Esophagus squamous epithelium (tissue), 5 donors: ENCODE measurements at regions not wholly inside any gene's neighbourhood (a gene's known extent, or its start where the extent isn't known, plus 50 kb on each side); places are given as distances from the start of the nearest gene placed in this dataset.

Experiments used
- DNase-seq: peaks from one replicate; lab custom pipeline; 2025; lab: John Stamatoyannopoulos, UW
- H3K27ac ChIP-seq, 4 donors: fragments of 200-600 bp; sonication (generic); one replicate each; pipeline ENCODE4 v1.5.1; 2016 to 2019; ENCODE audit warnings: mild to moderate bottlenecking in 1 of 4
- H3K27me3 ChIP-seq, 4 donors: fragments of 200-600 bp; sonication (generic); 1 replicate in 3 of 4; 2 replicates in 1 of 4; pipeline versions ENCODE4 v1.5.1 to v1.6.0; 2017 to 2021; ENCODE audit warnings: antibody characterized with exemption in 1 of 4
- H3K36me3 ChIP-seq, 3 donors: fragments of 200-600 bp; sonication (generic); one replicate each; pipeline ENCODE4 v1.5.1; 2016 to 2019
- H3K4me1 ChIP-seq, 3 donors: fragments of 200-600 bp; sonication (generic); one replicate each; pipeline ENCODE4 v1.5.1; 2017 to 2019
- H3K4me3 ChIP-seq, 4 donors: fragments of 200-600 bp; sonication (generic); 1 replicate in 3 of 4; 2 replicates in 1 of 4; pipeline ENCODE4 v1.5.1; 2016 to 2019; ENCODE audit warnings: mild to moderate bottlenecking in 2 of 4, moderate library complexity in 1 of 4
- H3K9me3 ChIP-seq, 3 donors: fragments of 200-600 bp; sonication (generic); one replicate each; pipeline ENCODE4 v1.5.1; 2016 to 2019
- POLR2A ChIP-seq, 4 donors: fragments of 450-650 bp; IDR thresholded peaks; one replicate each; pipeline ENCODE4 v1.6.1; 2017; ENCODE audit warnings: antibody characterized with exemption in 4 of 4, mild to moderate bottlenecking in 4 of 4, moderate library complexity in 3 of 4
- WGBS, 2 donors: methylation state at CpG; one replicate each; pipeline ENCODE4 v1.1.5; 2018; 5-methylcytosine and 5-hydroxymethylcytosine counted together
- intact Hi-C: fragments of 100-400 bp; cut with DNase I; formaldehyde crosslinking; loops from one replicate; pipeline ENCODE4 v1.15.0; 2022
- TF ChIP-seq, protein P1 (sequence below), 6 experiments: fragments of 450-650 bp in 4 of 6; fragments of 200-600 bp in 2 of 6; sonication (generic) in 2 of 6; IDR thresholded peaks; one replicate each; pipeline ENCODE4 v1.5.1; 2016 to 2019; ENCODE audit warnings: antibody characterized with exemption in 6 of 6, mild to moderate bottlenecking in 4 of 6, moderate library complexity in 4 of 6
- donor health status: DM: yes; HTN: yes; CAD: no.

DNA sequence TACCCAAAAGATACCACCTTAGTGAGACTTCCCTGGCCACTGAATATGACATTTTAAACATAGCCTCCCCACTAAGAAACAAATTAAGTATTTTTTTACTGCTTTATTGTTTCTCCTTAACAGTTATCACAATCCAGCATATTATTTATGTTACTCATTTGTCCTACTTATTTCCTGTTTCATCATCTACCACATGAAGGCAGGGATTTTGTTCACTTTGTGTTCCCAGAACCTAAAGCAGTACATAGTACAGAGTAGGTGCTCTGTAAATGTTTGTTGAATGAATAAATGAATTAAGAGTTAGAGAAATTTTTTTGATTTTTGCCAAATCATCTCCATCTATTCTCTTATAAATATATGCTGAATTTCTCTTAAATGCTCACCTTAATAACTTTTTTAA lies 318.4 kb upstream of the GIMD1 start:
- no peaks in the 10 kb centered on the region for H3K27me3 ChIP-seq
- TF ChIP-seq POLR2A (IDR thresholded peaks at IDR 0.05), result no peak
- TF ChIP-seq, protein P1, sequence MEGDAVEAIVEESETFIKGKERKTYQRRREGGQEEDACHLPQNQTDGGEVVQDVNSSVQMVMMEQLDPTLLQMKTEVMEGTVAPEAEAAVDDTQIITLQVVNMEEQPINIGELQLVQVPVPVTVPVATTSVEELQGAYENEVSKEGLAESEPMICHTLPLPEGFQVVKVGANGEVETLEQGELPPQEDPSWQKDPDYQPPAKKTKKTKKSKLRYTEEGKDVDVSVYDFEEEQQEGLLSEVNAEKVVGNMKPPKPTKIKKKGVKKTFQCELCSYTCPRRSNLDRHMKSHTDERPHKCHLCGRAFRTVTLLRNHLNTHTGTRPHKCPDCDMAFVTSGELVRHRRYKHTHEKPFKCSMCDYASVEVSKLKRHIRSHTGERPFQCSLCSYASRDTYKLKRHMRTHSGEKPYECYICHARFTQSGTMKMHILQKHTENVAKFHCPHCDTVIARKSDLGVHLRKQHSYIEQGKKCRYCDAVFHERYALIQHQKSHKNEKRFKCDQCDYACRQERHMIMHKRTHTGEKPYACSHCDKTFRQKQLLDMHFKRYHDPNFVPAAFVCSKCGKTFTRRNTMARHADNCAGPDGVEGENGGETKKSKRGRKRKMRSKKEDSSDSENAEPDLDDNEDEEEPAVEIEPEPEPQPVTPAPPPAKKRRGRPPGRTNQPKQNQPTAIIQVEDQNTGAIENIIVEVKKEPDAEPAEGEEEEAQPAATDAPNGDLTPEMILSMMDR (IDR thresholded peaks at IDR 0.05), result no peak
- no peak overlapping the region for H3K27ac ChIP-seq
- DNase-seq, result no peak
- H3K4me3 ChIP-seq, result no peak overlapping the region
- H3K4me1 ChIP-seq, result no peaks in the 10 kb centered on the region
- no peaks in the 10 kb centered on the region for H3K9me3 ChIP-seq
- H3K36me3 ChIP-seq, result no peaks in the 10 kb centered on the region
- intact Hi-C loops, result no loop called here

DNA sequence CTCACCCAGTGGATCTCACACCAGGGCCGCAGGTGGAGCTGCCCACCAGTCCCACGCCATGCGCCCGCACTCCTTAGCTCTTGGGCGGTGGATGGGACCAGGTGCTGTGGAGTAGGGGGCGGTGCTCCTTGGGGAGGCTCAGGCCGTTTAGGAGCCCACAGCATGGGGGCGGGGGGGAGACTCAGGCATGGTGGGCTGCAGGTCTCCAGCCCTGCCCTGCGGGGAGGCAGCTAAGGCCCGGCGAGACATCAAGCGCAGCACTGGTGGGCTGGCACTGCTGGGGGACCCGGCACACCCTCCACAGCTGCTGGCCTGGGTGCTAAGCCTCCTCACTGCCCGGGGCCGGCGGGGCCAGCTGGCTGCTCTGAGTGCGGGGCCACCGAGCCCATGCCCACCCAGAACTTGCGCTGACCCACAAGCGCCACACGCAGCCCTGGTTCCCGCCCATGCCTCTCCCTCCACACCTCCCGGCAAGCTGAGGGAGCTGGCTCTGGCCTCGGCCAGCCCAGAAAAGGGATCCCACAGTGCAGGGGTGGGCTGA lies 312.9 kb upstream of the GIMD1 start:
- no peak for TF ChIP-seq POLR2A (IDR thresholded peaks at IDR 0.05)
- TF ChIP-seq, protein P1 (IDR thresholded peaks at IDR 0.05), result no peak
- WGBS, 2 donors, result 98% methylated on average over 5 of the region's 24 CpGs; no CpG with 5 or more reads in 1 of the 2 donors
- H3K27ac ChIP-seq, result no peak overlapping the region
- H3K9me3 ChIP-seq, result no peaks in the 10 kb centered on the region
- no peaks in the 10 kb centered on the region for H3K4me1 ChIP-seq
- no peak overlapping the region for H3K4me3 ChIP-seq
- no peaks in the 10 kb centered on the region for H3K27me3 ChIP-seq
- intact Hi-C loops, result no loop called here
- DNase-seq, result no peak
- H3K36me3 ChIP-seq, result no peaks in the 10 kb centered on the region

DNA sequence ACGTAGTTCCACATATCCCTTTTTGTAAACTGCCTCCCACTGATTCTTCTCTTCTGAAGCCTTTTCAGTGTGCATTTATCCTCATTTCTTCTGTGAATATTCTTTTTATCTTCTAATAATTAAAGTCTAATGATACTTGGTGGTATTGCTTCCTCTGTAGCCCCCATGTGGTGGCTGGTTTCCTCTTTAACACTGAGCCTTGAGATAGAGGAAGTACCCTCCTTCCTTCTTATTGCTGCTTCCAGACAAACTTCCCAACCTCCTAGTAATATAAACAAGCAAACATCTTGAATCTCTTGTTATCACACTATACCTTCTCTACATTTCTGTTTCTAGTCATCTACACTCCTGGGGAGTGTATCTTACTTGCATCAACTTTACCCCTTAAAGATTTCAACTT lies 310.5 kb upstream of the GIMD1 start:
- no peaks in the 10 kb centered on the region for H3K27me3 ChIP-seq
- no peaks in the 10 kb centered on the region for H3K9me3 ChIP-seq
- H3K36me3 ChIP-seq, result no peaks in the 10 kb centered on the region
- DNase-seq, result no peak
- TF ChIP-seq, protein P1 (IDR thresholded peaks at IDR 0.05), result no peak
- TF ChIP-seq POLR2A (IDR thresholded peaks at IDR 0.05), result no peak
- H3K4me3 ChIP-seq, result no peak overlapping the region
- no peak overlapping the region for H3K27ac ChIP-seq
- intact Hi-C loops, result no loop called here
- H3K4me1 ChIP-seq, result no peaks in the 10 kb centered on the region
- 32 to 61% methylated on average over 1 of the region's 1 CpG for WGBS, 2 donors

DNA sequence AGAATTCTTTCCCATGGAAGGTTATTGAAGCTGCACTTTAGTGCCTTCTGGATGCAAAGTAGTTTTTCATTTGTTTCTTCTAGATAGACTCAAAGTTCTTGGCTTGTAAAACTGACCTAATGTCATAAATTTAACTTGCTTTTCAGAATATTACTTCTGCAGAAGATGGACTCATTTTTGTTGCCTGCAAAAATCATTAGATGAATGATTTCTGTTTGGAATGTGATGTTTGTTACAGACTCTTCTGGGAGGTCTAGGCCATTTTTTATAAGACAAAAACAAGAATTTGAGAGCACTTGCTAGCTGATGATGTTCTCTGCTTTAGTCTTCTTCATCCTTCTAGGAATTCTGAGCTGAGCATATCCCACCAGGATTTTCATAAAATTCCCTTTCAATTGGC lies 308.6 kb upstream of the GIMD1 start:
- no peak for DNase-seq
- H3K9me3 ChIP-seq, result peaks cover 0 to 4% (median 0%) of the 10 kb centered on the region in 3 donors
- intact Hi-C loops, result no loop called here

DNA sequence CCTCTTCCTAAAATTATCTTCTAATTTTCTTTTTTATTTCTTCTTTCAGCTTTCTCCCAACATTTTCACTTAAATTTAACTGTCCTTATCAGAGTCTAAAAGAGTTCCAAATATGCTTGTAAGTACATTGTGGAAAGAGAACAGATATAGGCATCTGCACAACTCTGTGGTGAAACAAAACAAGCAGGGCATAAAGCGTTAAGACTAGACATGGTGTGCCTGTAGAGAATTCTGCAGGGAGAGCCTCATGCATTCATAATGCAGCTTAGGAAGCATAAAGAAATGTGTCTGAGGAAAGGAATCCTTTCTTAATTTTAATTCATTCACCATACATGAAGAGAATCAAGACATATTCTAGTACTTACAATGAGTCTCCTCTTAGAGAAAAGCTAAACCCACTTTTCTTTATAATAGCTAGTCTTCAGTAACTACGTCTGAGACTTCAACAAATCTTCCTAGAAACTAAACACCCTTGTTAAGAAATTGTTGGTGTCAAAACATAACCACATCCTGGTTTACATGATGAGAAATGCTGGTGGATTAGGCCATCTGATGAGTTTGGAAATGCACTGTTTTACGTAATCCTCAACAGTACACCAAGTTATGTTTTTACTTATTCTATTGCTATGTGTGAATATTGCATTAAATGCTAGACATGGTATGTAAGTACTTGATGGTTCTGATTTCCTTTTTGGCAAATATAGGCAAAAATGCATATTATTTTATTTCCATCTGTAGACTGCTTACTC lies 307.8 kb upstream of the GIMD1 start:
- H3K4me3 ChIP-seq, result no peak overlapping the region
- H3K4me1 ChIP-seq, result no peaks in the 10 kb centered on the region
- no peaks in the 10 kb centered on the region for H3K27me3 ChIP-seq
- no peak overlapping the region for H3K27ac ChIP-seq
- DNase-seq, result no peak
- no peaks in the 10 kb centered on the region for H3K36me3 ChIP-seq
- peaks cover 0 to 4% (median 0%) of the 10 kb centered on the region in 3 donors for H3K9me3 ChIP-seq
- no peak for TF ChIP-seq POLR2A (IDR thresholded peaks at IDR 0.05)
- TF ChIP-seq, protein P1 (IDR thresholded peaks at IDR 0.05), result no peak
- intact Hi-C loops, result no loop called here
- 65 to 78% methylated on average over 3 of the region's 3 CpGs for WGBS, 2 donors

More for the DNA sequence above, 308.6 kb upstream of the GIMD1 start:
- TF ChIP-seq POLR2A (IDR thresholded peaks at IDR 0.05), result no peak
- TF ChIP-seq, protein P1 (IDR thresholded peaks at IDR 0.05), result no peak
- Histone ChIP-seq H3K36me3 (no peaks in the 10 kb centered on the region), H3K4me3 (no peak overlapping the region), H3K27me3 (no peaks in the 10 kb centered on the region), H3K27ac (no peak overlapping the region), H3K4me1 (no peaks in the 10 kb centered on the region)
